GM18867 (cell line): ENCODE measurements at regions not wholly inside any gene's neighbourhood (a gene's known extent, or its start where the extent isn't known, plus 50 kb on each side); places are given as distances from the start of the nearest gene placed in this dataset.

Source experiments
- ATAC-seq: cut with Tn5 transposase; IDR thresholded peaks from one replicate; pipeline ENCODE4 v1.9.1; 2021; ENCODE audit warnings: mild to moderate bottlenecking, moderate library complexity; ENCODE audit not compliant: unreplicated experiment

GRCh38 chr2:219692521-219692920 lies 65.1 kb downstream of the SLC4A3 start:
- no peak for ATAC-seq

- no peak for ATAC-seq
These were observed 67.8 kb downstream of the SLC4A3 start for GRCh38 chr2:219695145-219695709.

GRCh38 chr2:219697811-219698747 lies 70.6 kb downstream of the SLC4A3 start:
- no peak for ATAC-seq

GRCh38 chr2:219698748-219699439 lies 71.5 kb downstream of the SLC4A3 start:
- ATAC-seq, result no peak

GRCh38 chr2:219699440-219699821 lies 72.0 kb downstream of the SLC4A3 start:
- no peak for ATAC-seq

GRCh38 chr2:219701847-219702634 lies 74.6 kb downstream of the SLC4A3 start:
- ATAC-seq, result no peak

- no peak for ATAC-seq
These were observed 75.5 kb downstream of the SLC4A3 start for GRCh38 chr2:219702796-219703545.

GRCh38 chr2:219704878-219705277 lies 77.4 kb downstream of the SLC4A3 start:
- no peak for ATAC-seq

- no peak for ATAC-seq
These were observed 79.4 kb downstream of the SLC4A3 start for GRCh38 chr2:219706823-219707281.

GRCh38 chr2:219707496-219708285 lies 80.3 kb downstream of the SLC4A3 start:
- ATAC-seq, result no peak

- no peak for ATAC-seq
These were observed 81.9 kb downstream of the SLC4A3 start for GRCh38 chr2:219709331-219709761.

- peak; percentile 66 for ATAC-seq
These were observed 85.7 kb downstream of the SLC4A3 start for GRCh38 chr2:219713110-219713509.

GRCh38 chr2:219714681-219715400 lies 87.4 kb downstream of the SLC4A3 start:
- no peak for ATAC-seq

- ATAC-seq, result no peak
These were observed 90.6 kb downstream of the SLC4A3 start for GRCh38 chr2:219718066-219718465.

- no peak for ATAC-seq
These were observed 92.1 kb downstream of the SLC4A3 start for GRCh38 chr2:219719521-219719920.

GRCh38 chr2:219720956-219721355 lies 93.5 kb downstream of the SLC4A3 start:
- no peak for ATAC-seq

GRCh38 chr2:219722276-219722879 lies 94.9 kb downstream of the SLC4A3 start:
- ATAC-seq, result no peak

- ATAC-seq, result no peak
These were observed 95.9 kb downstream of the SLC4A3 start for GRCh38 chr2:219723311-219723710.
